ENCODE measurements at regions not wholly inside any gene's neighbourhood (a gene's known extent, or its start where the extent isn't known, plus 50 kb on each side); places are given as distances from the start of the nearest gene placed in this dataset.

GRCh38 chr1:4509206-4509605 lies 145.2 kb upstream of the AJAP1 start:
- ATAC-seq (ENCODE audit: low read depth): no peak
- no peak overlapping the region for H3K23ac ChIP-seq (ENCODE audit: low read depth, low read length)

More at GRCh38 chr1:4509206-4509605, 145.2 kb upstream of the AJAP1 start:
- no peak overlapping the region for H3K9ac ChIP-seq (ENCODE audit: low read depth, low read length)
- no peak overlapping the region for H3K4ac ChIP-seq (ENCODE audit: low read depth, low read length)
- no peak for DNase-seq
- H4K20me1 ChIP-seq (ENCODE audit: insufficient read depth, low read length): no peaks in the 10 kb centered on the region
- TF ChIP-seq, protein P1, sequence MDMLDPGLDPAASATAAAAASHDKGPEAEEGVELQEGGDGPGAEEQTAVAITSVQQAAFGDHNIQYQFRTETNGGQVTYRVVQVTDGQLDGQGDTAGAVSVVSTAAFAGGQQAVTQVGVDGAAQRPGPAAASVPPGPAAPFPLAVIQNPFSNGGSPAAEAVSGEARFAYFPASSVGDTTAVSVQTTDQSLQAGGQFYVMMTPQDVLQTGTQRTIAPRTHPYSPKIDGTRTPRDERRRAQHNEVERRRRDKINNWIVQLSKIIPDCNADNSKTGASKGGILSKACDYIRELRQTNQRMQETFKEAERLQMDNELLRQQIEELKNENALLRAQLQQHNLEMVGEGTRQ (IDR thresholded peaks at IDR 0.05; ENCODE audit: low read depth, low read length): no peak
- TF ChIP-seq MAZ (IDR thresholded peaks at IDR 0.05; ENCODE audit: borderline replicate concordance, low read depth, low read length) (no peak), CEBPB (IDR thresholded peaks at IDR 0.05; ENCODE audit: low read depth, low read length) (no peak), POLR2A (IDR thresholded peaks at IDR 0.05; ENCODE audit: low read depth, low read length) (no peak), RAD21 (IDR thresholded peaks at IDR 0.05; ENCODE audit: low read length) (no peak), CHD1 (IDR thresholded peaks at IDR 0.05; ENCODE audit: low read depth, low read length) (no peak), MAFK (IDR thresholded peaks at IDR 0.05; ENCODE audit: low read depth, low read length) (no peak), RFX5 (IDR thresholded peaks at IDR 0.05; ENCODE audit: low read depth, low read length) (no peak)
- H2BK120ac ChIP-seq (ENCODE audit: low read depth, low read length): no peak overlapping the region
- no peak overlapping the region for H4K8ac ChIP-seq (ENCODE audit: low read depth in 2 of 2, low read length in 2 of 2)
- H4K5ac ChIP-seq (ENCODE audit: low read depth, low read length): no peak overlapping the region
- WGBS, 2 experiments (ENCODE audit: extremely low coverage in 2 of 2, insufficient read length in 1 of 2): 28% methylated on average over 3 of the region's 8 CpGs; no CpG with 5 or more reads in 1 of the 2 experiments
- no peaks in the 10 kb centered on the region for H3K4me1 ChIP-seq (ENCODE audit: control insufficient read depth, insufficient read depth, low read length)
- no peak overlapping the region for H3K14ac ChIP-seq (replicated peaks; ENCODE audit: low read depth, low read length)
- no peak overlapping the region for H2AK9ac ChIP-seq (replicated peaks; ENCODE audit: low read depth, low read length, poor library complexity)
- intact Hi-C loops (cut with micrococcal nuclease): no loop called here
- in situ Hi-C loops (cut with MboI; ENCODE audit: low sequenced_read_pairs): no loop called here
- H4K91ac ChIP-seq (ENCODE audit: insufficient read depth, low read depth, low read length): no peak overlapping the region
- no peak overlapping the region for H2BK15ac ChIP-seq (ENCODE audit: low read depth, low read length)
- H2BK20ac ChIP-seq (ENCODE audit: low read depth, low read length): no peak overlapping the region
- H3K9me3 ChIP-seq (ENCODE audit: control insufficient read depth, insufficient read depth, low read length): peaks cover 52% of the 10 kb centered on the region
- no peak overlapping the region for H2BK5ac ChIP-seq (ENCODE audit: low read depth, low read length, poor library complexity, severe bottlenecking)
- H3K56ac ChIP-seq (ENCODE audit: extremely low read depth, insufficient read depth, low read length): no peak overlapping the region
- dilution Hi-C loops (cut with HindIII; ENCODE audit: low sequenced_read_pairs, unreplicated experiment): no loop called here
- H3K4me3 ChIP-seq (ENCODE audit: insufficient read depth, low read depth, low read length): no peak overlapping the region
- POLR2A ChIA-PET (ENCODE audit: unreplicated experiment): no interaction called here
- H3K27ac ChIP-seq (ENCODE audit: insufficient read depth, low read length): no peak overlapping the region
- no TSS peak for BruUV-seq (replicated peaks)
- no peak overlapping the region for H3K18ac ChIP-seq (ENCODE audit: low read depth, low read length)
- H2AFZ ChIP-seq (replicated peaks; ENCODE audit: low read length, poor library complexity): no peak overlapping the region
- CTCF ChIA-PET: no interaction called here
- no peak overlapping the region for H3K4me2 ChIP-seq (ENCODE audit: low read depth, low read length)
- no peaks in the 10 kb centered on the region for H3K9me1 ChIP-seq (ENCODE audit: insufficient read depth, low read length)
- no peaks in the 10 kb centered on the region for H3K79me1 ChIP-seq (ENCODE audit: low read depth in 1 of 2, low read length in 2 of 2)
- no peaks in the 10 kb centered on the region for H3K36me3 ChIP-seq (ENCODE audit: control insufficient read depth, insufficient read depth, low read length)
- no peaks in the 10 kb centered on the region for H3K27me3 ChIP-seq (ENCODE audit: control insufficient read depth, insufficient read depth, low read length)
- no peak overlapping the region for H2AK5ac ChIP-seq (ENCODE audit: low read depth, low read length)
